Stimulated activated CD4-positive, alpha-beta T cell treated with anti-CD3 and anti-CD28 coated beads, Interleukin-1b, Interleukin-23, amount 100 ng/mL, for 1 hour (primary cell): ENCODE measurements at regions not wholly inside any gene's neighbourhood (a gene's known extent, or its start where the extent isn't known, plus 50 kb on each side); places are given as distances from the start of the nearest gene placed in this dataset.

Source experiments
- DNase-seq, 2 donors: peaks; one replicate each; pipeline ENCODE4 v3.0.0-alpha.2; 2020; ENCODE audit warnings: low read depth in 2 of 2

GRCh38 chr19:27750391-27751043 is 1462.4 kb downstream of the UQCRFS1 start:
- no peak for DNase-seq

GRCh38 chr19:27748551-27749152 is 1464.3 kb downstream of the UQCRFS1 start:
- no peak for DNase-seq

- no peak for DNase-seq
Observed at GRCh38 chr19:27746691-27747380, 1466.1 kb downstream of the UQCRFS1 start.

GRCh38 chr19:27745978-27746542 is 1466.9 kb downstream of the UQCRFS1 start:
- no peak for DNase-seq

GRCh38 chr19:27744926-27745768 is 1467.8 kb downstream of the UQCRFS1 start:
- no peak for DNase-seq

GRCh38 chr19:27742041-27742440 is 1470.9 kb downstream of the UQCRFS1 start:
- DNase-seq: no peak

- no peak for DNase-seq
Observed at GRCh38 chr19:27741236-27741635, 1471.7 kb downstream of the UQCRFS1 start.

GRCh38 chr19:27740396-27740795 is 1472.6 kb downstream of the UQCRFS1 start:
- DNase-seq: no peak

- no peak for DNase-seq
Observed at GRCh38 chr19:27738569-27739193, 1474.3 kb downstream of the UQCRFS1 start.

GRCh38 chr19:27736225-27736624 is 1476.7 kb downstream of the UQCRFS1 start:
- DNase-seq: no peak

- no peak for DNase-seq
Observed at GRCh38 chr19:27735314-27735713, 1477.6 kb downstream of the UQCRFS1 start.

GRCh38 chr19:27734496-27735220 is 1478.3 kb downstream of the UQCRFS1 start:
- no peak for DNase-seq

- no peak for DNase-seq
Observed at GRCh38 chr19:27733551-27734266, 1479.2 kb downstream of the UQCRFS1 start.

GRCh38 chr19:27729332-27729731 is 1483.6 kb downstream of the UQCRFS1 start:
- no peak for DNase-seq

GRCh38 chr19:27722625-27723024 is 1490.3 kb downstream of the UQCRFS1 start:
- no peak for DNase-seq

GRCh38 chr19:27720155-27720554 is 1492.8 kb downstream of the UQCRFS1 start:
- DNase-seq: no peak

- no peak for DNase-seq
Observed at GRCh38 chr19:27719034-27719433, 1493.9 kb downstream of the UQCRFS1 start.

GRCh38 chr19:27718234-27718633 is 1494.7 kb downstream of the UQCRFS1 start:
- no peak for DNase-seq

- DNase-seq: no peak
Observed at GRCh38 chr19:27717825-27718224, 1495.1 kb downstream of the UQCRFS1 start.

GRCh38 chr19:27716922-27717321 is 1496.0 kb downstream of the UQCRFS1 start:
- DNase-seq: no peak
